ENCODE measurements at regions not wholly inside any gene's neighbourhood (a gene's known extent, or its start where the extent isn't known, plus 50 kb on each side); places are given as distances from the start of the nearest gene placed in this dataset.

DNA sequence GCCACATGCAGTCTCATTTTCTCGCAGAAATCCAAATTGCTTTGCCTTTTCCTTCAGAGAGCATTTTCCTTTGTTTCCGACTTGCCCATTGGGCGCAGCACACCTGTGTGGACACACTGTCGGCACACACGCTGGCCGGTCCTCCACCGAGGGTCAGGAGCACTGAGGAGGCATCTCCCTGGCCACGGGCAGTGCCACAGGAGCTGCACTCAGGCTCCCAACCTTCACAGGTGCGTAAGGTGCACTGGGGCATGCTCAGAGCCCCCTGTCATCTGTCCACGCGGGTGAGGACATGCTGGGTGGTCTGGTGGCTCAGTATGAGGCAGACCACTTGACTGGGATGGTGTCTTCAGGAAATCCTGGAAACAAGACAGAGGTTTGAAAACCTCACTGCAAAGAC lies 779.1 kb downstream of the BRD1 start:
- TF ChIP-seq, protein P1, sequence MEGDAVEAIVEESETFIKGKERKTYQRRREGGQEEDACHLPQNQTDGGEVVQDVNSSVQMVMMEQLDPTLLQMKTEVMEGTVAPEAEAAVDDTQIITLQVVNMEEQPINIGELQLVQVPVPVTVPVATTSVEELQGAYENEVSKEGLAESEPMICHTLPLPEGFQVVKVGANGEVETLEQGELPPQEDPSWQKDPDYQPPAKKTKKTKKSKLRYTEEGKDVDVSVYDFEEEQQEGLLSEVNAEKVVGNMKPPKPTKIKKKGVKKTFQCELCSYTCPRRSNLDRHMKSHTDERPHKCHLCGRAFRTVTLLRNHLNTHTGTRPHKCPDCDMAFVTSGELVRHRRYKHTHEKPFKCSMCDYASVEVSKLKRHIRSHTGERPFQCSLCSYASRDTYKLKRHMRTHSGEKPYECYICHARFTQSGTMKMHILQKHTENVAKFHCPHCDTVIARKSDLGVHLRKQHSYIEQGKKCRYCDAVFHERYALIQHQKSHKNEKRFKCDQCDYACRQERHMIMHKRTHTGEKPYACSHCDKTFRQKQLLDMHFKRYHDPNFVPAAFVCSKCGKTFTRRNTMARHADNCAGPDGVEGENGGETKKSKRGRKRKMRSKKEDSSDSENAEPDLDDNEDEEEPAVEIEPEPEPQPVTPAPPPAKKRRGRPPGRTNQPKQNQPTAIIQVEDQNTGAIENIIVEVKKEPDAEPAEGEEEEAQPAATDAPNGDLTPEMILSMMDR (IDR thresholded peaks at IDR 0.05), result no peak
- H3K36me3 Mint-ChIP-seq, result no peaks in the 10 kb centered on the region

DNA sequence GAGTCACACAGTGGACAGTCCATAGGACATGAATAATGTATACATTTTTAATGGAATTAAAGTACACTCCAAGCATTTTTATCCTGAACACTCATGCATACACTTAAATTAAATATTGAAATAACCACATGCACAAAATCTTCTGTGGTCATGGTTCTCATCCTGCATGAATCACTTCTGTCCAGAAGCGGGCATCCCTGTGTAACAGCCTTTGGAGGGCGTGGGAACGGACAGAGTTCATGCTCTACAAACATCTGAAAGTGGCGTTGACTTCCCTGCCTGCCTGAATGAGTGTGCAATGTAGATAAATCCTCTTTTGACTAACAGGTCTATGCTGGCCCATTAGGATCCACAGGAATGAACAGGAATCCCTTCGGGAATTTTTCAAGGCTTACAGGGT lies 780.2 kb downstream of the BRD1 start:
- Histone ChIP-seq H3K27ac (ENCODE audit: low read length) (no peak overlapping the region), H3K27me3 (ENCODE audit: control insufficient read depth, insufficient read depth, low read length) (no peaks in the 10 kb centered on the region), H3K9me3 (ENCODE audit: control insufficient read depth, insufficient read depth, low read length) (no peaks in the 10 kb centered on the region), H3K36me3 (ENCODE audit: control insufficient read depth, insufficient read depth, low read length) (no peaks in the 10 kb centered on the region), H3K4me1 (ENCODE audit: control insufficient read depth, insufficient read depth, low read length) (peaks cover 2% of the 10 kb centered on the region), H3K4me3 (ENCODE audit: low read length) (no peak overlapping the region)
- Mint-ChIP-seq H3K27ac (peak overlapping the region in 1 of 2 donors; percentile 25), H3K9me3 (no peaks in the 10 kb centered on the region), H3K36me3 (no peaks in the 10 kb centered on the region), H3K4me3 (no peak overlapping the region), H3K4me1 (peaks cover 9 to 13% of the 10 kb centered on the region in 2 donors), H3K27me3 (ENCODE audit: low read depth in 2 of 2) (peaks cover 0 to 3% of the 10 kb centered on the region in 2 donors)
- TF ChIP-seq, protein P1 (IDR thresholded peaks at IDR 0.05), result no peak
- intact Hi-C loops (cut with micrococcal nuclease), result no loop called here
- WGBS (ENCODE audit: insufficient coverage), result 78% methylated on average over 5 of the region's 5 CpGs
- ATAC-seq, result no peak
- DNase-seq, result no peak

More for the DNA sequence above, 779.1 kb downstream of the BRD1 start:
- peaks cover 9 to 14% of the 10 kb centered on the region in 2 donors for H3K4me1 Mint-ChIP-seq
- Histone ChIP-seq H3K36me3 (ENCODE audit: control insufficient read depth, insufficient read depth, low read length) (no peaks in the 10 kb centered on the region), H3K27me3 (ENCODE audit: control insufficient read depth, insufficient read depth, low read length) (no peaks in the 10 kb centered on the region), H3K9me3 (ENCODE audit: control insufficient read depth, insufficient read depth, low read length) (no peaks in the 10 kb centered on the region), H3K27ac (ENCODE audit: low read length) (no peak overlapping the region), H3K4me1 (ENCODE audit: control insufficient read depth, insufficient read depth, low read length) (peaks cover 4% of the 10 kb centered on the region), H3K4me3 (ENCODE audit: low read length) (no peak overlapping the region)
- H3K27ac Mint-ChIP-seq, result no peak overlapping the region
- ATAC-seq, result no peak
- no peak overlapping the region for H3K4me3 Mint-ChIP-seq
- no peak for DNase-seq
- 71% methylated on average over 11 of the region's 11 CpGs for WGBS (ENCODE audit: insufficient coverage)
- no peaks in the 10 kb centered on the region for H3K9me3 Mint-ChIP-seq
- intact Hi-C loops (cut with micrococcal nuclease), result no loop called here
- no peaks in the 10 kb centered on the region for H3K27me3 Mint-ChIP-seq (ENCODE audit: low read depth in 2 of 2)

DNA sequence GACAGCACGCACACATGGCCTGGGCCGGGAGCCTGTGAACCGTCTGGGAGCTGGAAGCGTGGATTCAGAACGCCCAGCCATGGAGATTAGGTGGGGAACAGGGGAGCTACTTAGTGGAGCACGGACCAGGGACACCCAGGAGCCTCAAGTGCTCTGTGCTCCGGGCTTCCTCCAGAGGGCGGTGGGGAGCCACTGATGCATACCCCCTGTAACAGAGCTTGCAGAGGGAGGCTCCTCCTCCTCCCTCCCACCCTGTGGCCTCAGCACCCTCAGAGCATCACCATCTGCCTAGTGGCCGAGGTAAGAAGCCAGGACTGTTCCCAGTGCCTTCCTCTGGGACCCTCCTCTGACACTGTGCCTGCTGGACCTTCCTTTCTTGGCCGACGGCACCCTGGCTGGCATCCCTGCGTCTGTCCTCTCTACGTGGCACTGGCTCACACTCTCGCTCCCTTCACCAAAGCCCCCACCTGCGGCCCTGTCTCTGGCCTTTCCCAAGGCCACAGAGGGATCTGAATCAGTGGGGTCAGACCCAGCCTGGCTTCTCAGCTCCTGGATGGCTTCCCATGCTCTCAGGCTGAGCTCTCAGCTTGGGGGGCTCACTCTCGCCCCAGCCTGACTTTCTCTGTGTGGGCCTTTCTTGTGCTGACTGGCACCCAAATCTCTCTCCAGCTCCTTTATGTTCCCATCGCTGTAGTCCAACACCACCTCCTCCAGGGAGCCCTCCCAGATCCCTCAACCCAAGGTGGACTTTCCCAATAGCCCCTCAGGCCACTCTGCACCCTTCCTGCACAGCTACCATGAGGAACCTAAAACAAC lies 780.9 kb downstream of the BRD1 start:
- H3K27me3 ChIP-seq (ENCODE audit: control insufficient read depth, insufficient read depth, low read length), result no peaks in the 10 kb centered on the region
- no peak overlapping the region for H3K4me3 ChIP-seq (ENCODE audit: low read length)
- WGBS (ENCODE audit: insufficient coverage), result 49% methylated on average over 17 of the region's 17 CpGs
- H3K4me1 Mint-ChIP-seq, result peaks cover 8 to 9% of the 10 kb centered on the region in 2 donors
- TF ChIP-seq, protein P1 (IDR thresholded peaks at IDR 0.05), result no peak
- H3K27ac ChIP-seq (ENCODE audit: low read length), result no peak overlapping the region
- intact Hi-C loops (cut with micrococcal nuclease), result no loop called here
- no peaks in the 10 kb centered on the region for H3K36me3 ChIP-seq (ENCODE audit: control insufficient read depth, insufficient read depth, low read length)
- peak overlapping the region in 1 of 2 donors; percentile 25 for H3K27ac Mint-ChIP-seq
- peaks cover 0 to 3% of the 10 kb centered on the region in 2 donors for H3K27me3 Mint-ChIP-seq (ENCODE audit: low read depth in 2 of 2)
- ATAC-seq (no peak), DNase-seq (peak in 1 of 2 donors; percentile 29)
- no peaks in the 10 kb centered on the region for H3K9me3 ChIP-seq (ENCODE audit: control insufficient read depth, insufficient read depth, low read length)
- H3K36me3 Mint-ChIP-seq, result no peaks in the 10 kb centered on the region
- H3K9me3 Mint-ChIP-seq, result no peaks in the 10 kb centered on the region
- H3K4me1 ChIP-seq (ENCODE audit: control insufficient read depth, insufficient read depth, low read length), result no peaks in the 10 kb centered on the region
- H3K4me3 Mint-ChIP-seq, result no peak overlapping the region
